ENCODE measurements at regions not wholly inside any gene's neighbourhood (a gene's known extent, or its start where the extent isn't known, plus 50 kb on each side); places are given as distances from the start of the nearest gene placed in this dataset.
A peak's percentile ranks its signal among the peaks of the same experiment; 100 is the strongest.
"Not testable (repeated sequence)": the region's sequence is repeated elsewhere in the genome, so short reads cannot be mapped to it uniquely, and the experiment has no call there.

- no peak overlapping the region for H3K27ac Mint-ChIP-seq
- CTCF ChIA-PET = no interaction called here
- H3K27me3 Mint-ChIP-seq = no peaks in the 10 kb centered on the region
- H3K4me1 Mint-ChIP-seq = no peaks in the 10 kb centered on the region
- H3K9me3 Mint-ChIP-seq = no peaks in the 10 kb centered on the region
- POLR2A ChIA-PET = no interaction called here
- no peak for DNase-seq
- no peaks in the 10 kb centered on the region for H3K36me3 Mint-ChIP-seq (ENCODE audit: low read depth)
- no peak overlapping the region for H3K4me3 Mint-ChIP-seq
These were observed 171.6 kb downstream of the PCDH10 start for GRCh38 chr4:133320576-133321170.

- DNase-seq = no peak
- Mint-ChIP-seq H3K4me1 (no peaks in the 10 kb centered on the region), H3K27ac (no peak overlapping the region), H3K27me3 (no peaks in the 10 kb centered on the region), H3K4me3 (no peak overlapping the region), H3K36me3 (ENCODE audit: low read depth) (no peaks in the 10 kb centered on the region), H3K9me3 (no peaks in the 10 kb centered on the region)
- CTCF ChIA-PET = no interaction called here
- POLR2A ChIA-PET = no interaction called here
These were observed 167.8 kb downstream of the PCDH10 start for GRCh38 chr4:133316909-133317308.

- Mint-ChIP-seq H3K4me1 (no peaks in the 10 kb centered on the region), H3K27me3 (no peaks in the 10 kb centered on the region), H3K9me3 (no peaks in the 10 kb centered on the region), H3K27ac (no peak overlapping the region), H3K4me3 (no peak overlapping the region), H3K36me3 (ENCODE audit: low read depth) (no peaks in the 10 kb centered on the region)
- DNase-seq = no peak
- CTCF ChIA-PET = no interaction called here
- POLR2A ChIA-PET = no interaction called here
These were observed 165.9 kb downstream of the PCDH10 start for GRCh38 chr4:133314991-133315390.

GRCh38 chr4:133287396-133287795 is 138.3 kb downstream of the PCDH10 start:
- ChIA-PET POLR2A (no interaction called here), CTCF (interaction anchor here (0.5 kb wide), 1 partner anchor 157 kb away, joined by 4 read pairs; no protein-coding TSS in a partner anchor)
- no peaks in the 10 kb centered on the region for H3K27me3 Mint-ChIP-seq
- no peak overlapping the region for H3K4me3 Mint-ChIP-seq
- no peak overlapping the region for H3K27ac Mint-ChIP-seq
- H3K4me1 Mint-ChIP-seq = no peaks in the 10 kb centered on the region
- no peak for DNase-seq
- no peaks in the 10 kb centered on the region for H3K36me3 Mint-ChIP-seq (ENCODE audit: low read depth)
- H3K9me3 Mint-ChIP-seq = no peaks in the 10 kb centered on the region

GRCh38 chr4:133278591-133278990 is 129.5 kb downstream of the PCDH10 start:
- no peaks in the 10 kb centered on the region for H3K4me1 Mint-ChIP-seq

GRCh38 chr4:133277940-133278339 is 128.8 kb downstream of the PCDH10 start:
- H3K27ac Mint-ChIP-seq; POLR2A ChIA-PET; H3K27me3 Mint-ChIP-seq; DNase-seq; H3K36me3 Mint-ChIP-seq (ENCODE audit: low read depth); CTCF ChIA-PET; H3K4me3 Mint-ChIP-seq; H3K4me1 Mint-ChIP-seq; H3K9me3 Mint-ChIP-seq: not testable (repeated sequence)

More at GRCh38 chr4:133278591-133278990, 129.5 kb downstream of the PCDH10 start:
- Mint-ChIP-seq H3K9me3 (peaks cover 2% of the 10 kb centered on the region), H3K36me3 (ENCODE audit: low read depth) (no peaks in the 10 kb centered on the region), H3K4me3 (no peak overlapping the region), H3K27me3 (no peaks in the 10 kb centered on the region), H3K27ac (no peak overlapping the region)
- DNase-seq = no peak
- CTCF ChIA-PET = no interaction called here
- POLR2A ChIA-PET = no interaction called here

- H3K9me3 Mint-ChIP-seq = peaks cover 2% of the 10 kb centered on the region
- ChIA-PET CTCF (no interaction called here), POLR2A (no interaction called here)
- peak overlapping the region; percentile 46 for H3K27ac Mint-ChIP-seq
- no peaks in the 10 kb centered on the region for H3K27me3 Mint-ChIP-seq
- no peak overlapping the region for H3K4me3 Mint-ChIP-seq
- H3K4me1 Mint-ChIP-seq = no peaks in the 10 kb centered on the region
- DNase-seq = no peak
- H3K36me3 Mint-ChIP-seq (ENCODE audit: low read depth) = no peaks in the 10 kb centered on the region
These were observed 126.2 kb downstream of the PCDH10 start for GRCh38 chr4:133275246-133275645.

- H3K27me3 Mint-ChIP-seq = no peaks in the 10 kb centered on the region
- H3K4me3 Mint-ChIP-seq = no peak overlapping the region
- POLR2A ChIA-PET = no interaction called here
- no peak overlapping the region for H3K27ac Mint-ChIP-seq
- H3K4me1 Mint-ChIP-seq = no peaks in the 10 kb centered on the region
- CTCF ChIA-PET = no interaction called here
- no peaks in the 10 kb centered on the region for H3K36me3 Mint-ChIP-seq (ENCODE audit: low read depth)
- H3K9me3 Mint-ChIP-seq = peaks cover 2% of the 10 kb centered on the region
- DNase-seq = no peak
These were observed 124.3 kb downstream of the PCDH10 start for GRCh38 chr4:133273401-133273800.

- CTCF ChIA-PET = no interaction called here
These were observed 121.0 kb downstream of the PCDH10 start for GRCh38 chr4:133270021-133270570.

GRCh38 chr4:133268205-133268604 is 119.1 kb downstream of the PCDH10 start:
- Mint-ChIP-seq H3K9me3 (no peaks in the 10 kb centered on the region), H3K36me3 (ENCODE audit: low read depth) (no peaks in the 10 kb centered on the region), H3K27ac (no peak overlapping the region), H3K4me1 (no peaks in the 10 kb centered on the region), H3K4me3 (no peak overlapping the region), H3K27me3 (no peaks in the 10 kb centered on the region)
- no peak for DNase-seq
- CTCF ChIA-PET = no interaction called here
- POLR2A ChIA-PET = no interaction called here

More at GRCh38 chr4:133270021-133270570, 121.0 kb downstream of the PCDH10 start:
- Mint-ChIP-seq H3K9me3 (no peaks in the 10 kb centered on the region), H3K27me3 (no peaks in the 10 kb centered on the region), H3K36me3 (ENCODE audit: low read depth) (no peaks in the 10 kb centered on the region), H3K27ac (no peak overlapping the region), H3K4me3 (no peak overlapping the region), H3K4me1 (no peaks in the 10 kb centered on the region)
- DNase-seq = no peak
- POLR2A ChIA-PET = no interaction called here

- CTCF ChIA-PET; DNase-seq; H3K9me3 Mint-ChIP-seq; POLR2A ChIA-PET; H3K4me1 Mint-ChIP-seq; H3K4me3 Mint-ChIP-seq; H3K27me3 Mint-ChIP-seq; H3K27ac Mint-ChIP-seq; H3K36me3 Mint-ChIP-seq (ENCODE audit: low read depth): not testable (repeated sequence)
These were observed 118.4 kb downstream of the PCDH10 start for GRCh38 chr4:133267506-133267905.

GRCh38 chr4:133266966-133267365 is 117.9 kb downstream of the PCDH10 start:
- H3K4me3 Mint-ChIP-seq; H3K27me3 Mint-ChIP-seq; H3K36me3 Mint-ChIP-seq (ENCODE audit: low read depth); CTCF ChIA-PET; H3K27ac Mint-ChIP-seq; DNase-seq; H3K9me3 Mint-ChIP-seq; POLR2A ChIA-PET; H3K4me1 Mint-ChIP-seq: not testable (repeated sequence)

- POLR2A ChIA-PET; H3K4me1 Mint-ChIP-seq; H3K36me3 Mint-ChIP-seq (ENCODE audit: low read depth); H3K27ac Mint-ChIP-seq; DNase-seq; CTCF ChIA-PET; H3K27me3 Mint-ChIP-seq; H3K9me3 Mint-ChIP-seq; H3K4me3 Mint-ChIP-seq: not testable (repeated sequence)
These were observed 115.2 kb downstream of the PCDH10 start for GRCh38 chr4:133264251-133264650.

- Mint-ChIP-seq H3K27me3 (no peaks in the 10 kb centered on the region), H3K4me1 (no peaks in the 10 kb centered on the region), H3K9me3 (no peaks in the 10 kb centered on the region), H3K4me3 (no peak overlapping the region), H3K36me3 (ENCODE audit: low read depth) (no peaks in the 10 kb centered on the region), H3K27ac (no peak overlapping the region)
- ChIA-PET CTCF (no interaction called here), POLR2A (no interaction called here)
- DNase-seq = no peak
These were observed 114.0 kb downstream of the PCDH10 start for GRCh38 chr4:133263104-133263503.
